K562 (cell line): ENCODE measurements at regions not wholly inside any gene's neighbourhood (a gene's known extent, or its start where the extent isn't known, plus 50 kb on each side); places are given as distances from the start of the nearest gene placed in this dataset.

Experiments
- ATAC-seq: fragments of 200-7000 bp; cut with Tn5 transposase; 3 replicates; pipeline ENCODE4 v1.9.1; 2020; ENCODE audit warnings: moderate library complexity
- BruUV-seq: library from RNA; stranded (reverse); fragments of 400-500 nt; replicated peaks from 2 replicates; lab custom pipeline; 2021; lab: Mats Ljungman, UMichigan
- CTCF ChIA-PET: fragments of 300-600 bp; formaldehyde crosslinking; extraction: SDS; loops from one replicate; lab custom pipeline; 2021; ENCODE audit warnings: low intra/inter-chr PET ratio; lab: Yijun Ruan, JAX
- POLR2A ChIA-PET: fragments of 300-600, 350-650 bp; sonication (Branson Sonifier 250); formaldehyde crosslinking; extraction: SDS; loops from one replicate; lab custom pipeline; 2021; ENCODE audit warnings: antibody characterized with exemption, inconsistent platforms; lab: Yijun Ruan, JAX
- DNase-seq, 4 experiments: peaks; one replicate each; pipeline versions ENCODE4 v3.0.0 to v3.0.0-alpha.2; 2011 to 2018; ENCODE audit warnings: low spot score in 3 of 4, mixed read lengths in 3 of 4; ENCODE audit errors: extremely low read depth in 1 of 4
- FAIRE-seq: peaks from 2 replicates; lab custom pipeline; 2011; peaks lifted over from hg19 to GRCh38; lab: Jason Lieb, UNC
- H2AFZ ChIP-seq: 2 replicates; pipeline ENCODE4 v1.6.0; 2011; ENCODE audit warnings: low read depth, low read length, control low read depth, inconsistent platforms
- H3K27ac ChIP-seq: fragments of 200-600 bp; 3 replicates; pipeline ENCODE4 v1.8.0; 2011; ENCODE audit warnings: low read depth, mild to moderate bottlenecking, control low read depth, inconsistent platforms, low read length, moderate library complexity, mixed read lengths; ENCODE audit errors: extremely low read depth
- H3K27me3 ChIP-seq, 2 experiments: fragments of 300-600 bp in 1 of 2; 2 replicates in 1 of 2; 3 replicates in 1 of 2; pipeline versions ENCODE4 v1.6.0 to v1.8.0; 2011; ENCODE audit warnings: inconsistent platforms in 2 of 2, low read length in 2 of 2, mild to moderate bottlenecking in 1 of 2, mixed read lengths in 1 of 2, moderate library complexity in 1 of 2; ENCODE audit not compliant: control insufficient read depth in 2 of 2, insufficient read depth in 2 of 2
- H3K36me3 ChIP-seq: fragments of 300-600 bp; 3 replicates; pipeline ENCODE4 v1.8.0; 2011; ENCODE audit warnings: mild to moderate bottlenecking, low read length, inconsistent platforms; ENCODE audit not compliant: control insufficient read depth, insufficient read depth
- H3K4me1 ChIP-seq, 2 experiments: fragments of 200-600 bp in 1 of 2; replicated peaks in 1 of 2; 2 replicates in 1 of 2; 3 replicates in 1 of 2; pipeline versions ENCODE4 v1.5.1 to v1.8.0; 2011; ENCODE audit warnings: inconsistent platforms in 2 of 2, low read length in 2 of 2, mild to moderate bottlenecking in 1 of 2, mixed read lengths in 1 of 2, moderate library complexity in 1 of 2; ENCODE audit not compliant: control insufficient read depth in 2 of 2, insufficient read depth in 2 of 2
- H3K4me2 ChIP-seq: 2 replicates; pipeline ENCODE4 v1.6.1; 2011; ENCODE audit warnings: low read length, control low read depth, inconsistent platforms, mixed read lengths; ENCODE audit not compliant: insufficient read depth
- H3K4me3 ChIP-seq: fragments of 200-600 bp; sonication (generic), shearing (Covaris generic); 2 replicates; pipeline ENCODE4 v1.5.1; 2016; ENCODE audit warnings: control low read depth, inconsistent platforms
- H3K79me2 ChIP-seq: fragments of 200-600 bp; 3 replicates; pipeline ENCODE4 v1.8.0; 2011; ENCODE audit warnings: low read length, inconsistent platforms; ENCODE audit not compliant: control insufficient read depth, insufficient read depth
- H3K9ac ChIP-seq, 2 experiments: 2 replicates each; pipeline versions ENCODE4 v1.6.0 to v1.6.1; 2011; ENCODE audit warnings: low read depth in 2 of 2, low read length in 2 of 2, control low read depth in 1 of 2, inconsistent platforms in 1 of 2, mild to moderate bottlenecking in 1 of 2, mixed read lengths in 1 of 2; ENCODE audit not compliant: insufficient read depth in 1 of 2
- H3K9me1 ChIP-seq: one replicate; pipeline ENCODE4 v1.6.0; 2011; ENCODE audit warnings: inconsistent platforms, mild to moderate bottlenecking, low read length, moderate library complexity; ENCODE audit not compliant: control insufficient read depth, insufficient read depth
- H3K9me3 ChIP-seq: replicated peaks from 2 replicates; pipeline ENCODE4 v1.5.1; 2011; ENCODE audit warnings: low read depth, low read length, inconsistent platforms; ENCODE audit not compliant: control insufficient read depth, insufficient read depth
- H4K20me1 ChIP-seq: replicated peaks from 2 replicates; pipeline ENCODE4 v1.6.1; 2011; ENCODE audit warnings: low read length, inconsistent platforms, mixed read lengths; ENCODE audit not compliant: control insufficient read depth, insufficient read depth
- GABPA ChIP-seq: fragments of 200-800 bp; sonication (Bioruptor generic); conservative IDR thresholded peaks from 2 replicates; pipeline ENCODE4 v1.6.1; 2016; ENCODE audit warnings: low read depth, missing genetic modification characterization, missing compliant biosample characterization
- KDM1A ChIP-seq, 2 experiments: fragments of 450-650 bp; IDR thresholded peaks; 2 replicates each; pipeline ENCODE4 v1.6.1; 2016; ENCODE audit warnings: mild to moderate bottlenecking in 2 of 2
- PHB ChIP-seq: fragments of 250-450 bp; sonication (Bioruptor Pico); IDR thresholded peaks from 2 replicates; pipeline ENCODE4 v1.5.0; 2021
- ZFP36 ChIP-seq: fragments of 150-350 bp; IDR thresholded peaks from 2 replicates; pipeline ENCODE4 v1.6.1; 2018; ENCODE audit warnings: low read length, low read depth; ENCODE audit not compliant: partially characterized antibody
- ZNF408 ChIP-seq: fragments of 250-450 bp; sonication (Bioruptor Pico); IDR thresholded peaks from 2 replicates; pipeline ENCODE4 v1.4.0; 2020; ENCODE audit warnings: low read depth, mild to moderate bottlenecking, moderate library complexity
- ZNF57 ChIP-seq: fragments of 450-650 bp; formaldehyde crosslinking; IDR thresholded peaks from 2 replicates; pipeline ENCODE4 v1.4.0; 2020; ENCODE audit warnings: mild to moderate bottlenecking, moderate library complexity
- ZNF707 ChIP-seq: fragments of 250-450 bp; sonication (Bioruptor Pico); conservative IDR thresholded peaks from 2 replicates; pipeline ENCODE4 v1.8.0; 2022; ENCODE audit warnings: inconsistent platforms, mild to moderate bottlenecking, moderate library complexity
- WGBS: fragments of 100-300 bp; shearing (Covaris generic); methylation state at CpG from one replicate; pipeline ENCODE4 v1.1.6; 2016; ENCODE audit warnings: low coverage, mixed read lengths; ENCODE audit not compliant: insufficient coverage; ENCODE audit errors: missing lambda C conversion rate; 5-methylcytosine and 5-hydroxymethylcytosine counted together
- in situ Hi-C: fragments of 300-500 bp; cut with MboI; formaldehyde crosslinking; loops from 4 replicates; pipeline ENCODE4 v1.15.0; 2018; ENCODE audit warnings: inconsistent platforms, mixed read lengths
- intact Hi-C: fragments of 100-400 bp; cut with micrococcal nuclease; formaldehyde crosslinking; loops from 2 replicates; pipeline ENCODE4 v1.14.2; 2022
- TF ChIP-seq, protein P1 (sequence below), 2 experiments: fragments of 450-650 bp; IDR thresholded peaks; 2 replicates each; pipeline ENCODE4 v1.6.1; 2016; ENCODE audit warnings: mild to moderate bottlenecking in 2 of 2, borderline replicate concordance in 1 of 2, low read depth in 1 of 2, moderate library complexity in 1 of 2
- TF ChIP-seq, protein P2 (sequence below): fragments of 250-450 bp; sonication (Bioruptor Pico); IDR thresholded peaks from 2 replicates; pipeline ENCODE4 v1.8.0; 2022; ENCODE audit warnings: moderate library complexity, mild to moderate bottlenecking, inconsistent platforms
- TF ChIP-seq, protein P3 (sequence below): sonication (generic); formaldehyde crosslinking; IDR thresholded peaks from 2 replicates; pipeline ENCODE4 v1.5.0; 2020; ENCODE audit warnings: missing genetic modification reagents

- TF ChIP-seq, protein P1, sequence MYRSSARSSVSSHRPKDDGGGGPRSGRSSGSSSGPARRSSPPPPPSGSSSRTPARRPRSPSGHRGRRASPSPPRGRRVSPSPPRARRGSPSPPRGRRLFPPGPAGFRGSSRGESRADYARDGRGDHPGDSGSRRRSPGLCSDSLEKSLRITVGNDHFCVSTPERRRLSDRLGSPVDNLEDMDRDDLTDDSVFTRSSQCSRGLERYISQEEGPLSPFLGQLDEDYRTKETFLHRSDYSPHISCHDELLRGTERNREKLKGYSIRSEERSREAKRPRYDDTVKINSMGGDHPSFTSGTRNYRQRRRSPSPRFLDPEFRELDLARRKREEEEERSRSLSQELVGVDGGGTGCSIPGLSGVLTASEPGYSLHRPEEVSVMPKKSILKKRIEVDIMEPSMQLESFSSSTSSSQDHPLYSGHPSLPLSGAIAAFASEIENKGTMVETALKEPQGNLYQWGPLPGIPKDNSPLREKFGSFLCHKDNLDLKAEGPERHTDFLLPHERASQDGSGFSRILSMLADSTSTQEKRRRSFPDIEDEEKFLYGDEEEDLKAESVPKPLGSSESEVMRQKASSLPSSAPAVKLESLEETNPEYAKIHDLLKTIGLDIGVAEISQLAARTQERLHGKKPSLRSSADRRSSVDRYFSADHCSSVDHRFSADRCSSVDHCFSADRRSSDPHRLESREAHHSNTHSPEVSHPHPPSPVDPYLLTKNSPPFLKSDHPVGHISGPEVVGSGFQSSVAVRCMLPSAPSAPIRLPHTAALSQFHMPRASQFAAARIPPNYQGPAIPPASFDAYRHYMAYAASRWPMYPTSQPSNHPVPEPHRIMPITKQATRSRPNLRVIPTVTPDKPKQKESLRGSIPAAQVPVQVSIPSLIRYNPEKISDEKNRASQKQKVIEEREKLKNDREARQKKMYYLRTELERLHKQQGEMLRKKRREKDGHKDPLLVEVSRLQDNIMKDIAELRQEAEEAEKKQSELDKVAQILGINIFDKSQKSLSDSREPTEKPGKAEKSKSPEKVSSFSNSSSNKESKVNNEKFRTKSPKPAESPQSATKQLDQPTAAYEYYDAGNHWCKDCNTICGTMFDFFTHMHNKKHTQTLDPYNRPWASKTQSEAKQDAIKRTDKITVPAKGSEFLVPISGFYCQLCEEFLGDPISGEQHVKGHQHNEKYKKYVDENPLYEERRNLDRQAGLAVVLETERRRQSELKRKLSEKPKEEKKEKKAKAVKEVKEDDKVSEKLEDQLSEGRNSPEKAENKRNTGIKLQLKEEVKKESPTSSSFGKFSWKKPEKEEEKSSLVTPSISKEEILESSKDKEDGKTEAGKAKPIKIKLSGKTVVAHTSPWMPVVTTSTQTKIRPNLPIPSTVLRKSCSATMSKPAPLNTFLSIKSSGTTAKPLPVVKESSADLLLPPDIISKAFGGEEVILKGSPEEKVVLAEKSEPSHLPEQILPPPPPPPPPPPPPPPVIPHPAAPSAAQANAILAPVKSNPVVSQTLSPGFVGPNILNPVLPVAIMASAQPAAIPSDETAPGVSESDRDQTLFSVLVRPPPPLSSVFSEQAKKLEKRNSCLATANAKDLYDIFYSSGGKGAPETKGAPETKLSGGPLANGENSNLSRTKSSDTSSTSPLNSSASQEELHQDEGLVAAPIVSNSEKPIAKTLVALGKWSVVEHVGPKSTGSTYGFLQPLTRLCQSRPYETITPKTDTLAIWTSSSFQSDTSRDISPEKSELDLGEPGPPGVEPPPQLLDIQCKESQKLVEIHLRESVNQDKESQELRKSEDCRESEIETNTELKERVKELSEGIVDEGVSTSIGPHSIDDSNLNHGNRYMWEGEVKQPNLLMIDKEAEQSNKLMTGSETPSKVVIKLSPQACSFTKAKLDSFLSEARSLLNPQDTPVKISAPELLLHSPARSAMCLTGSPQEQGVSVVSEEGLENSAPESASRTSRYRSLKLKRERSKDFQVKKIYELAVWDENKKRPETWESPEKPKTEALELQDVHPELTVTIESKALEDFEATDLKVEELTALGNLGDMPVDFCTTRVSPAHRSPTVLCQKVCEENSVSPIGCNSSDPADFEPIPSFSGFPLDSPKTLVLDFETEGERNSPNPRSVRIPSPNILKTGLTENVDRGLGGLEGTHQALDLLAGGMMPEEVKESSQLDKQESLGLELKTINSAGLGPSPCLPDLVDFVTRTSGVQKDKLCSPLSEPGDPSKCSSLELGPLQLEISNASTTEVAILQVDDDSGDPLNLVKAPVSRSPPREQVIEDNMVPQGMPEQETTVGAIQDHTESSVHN (IDR thresholded peaks at IDR 0.05; ENCODE audit: borderline replicate concordance in 1 of 2, low read depth in 1 of 2): no peak
These were observed 384.0 kb downstream of the PLK2 start (continued) for GRCh38 chr5:58075907-58076306.

- no peaks in the 10 kb centered on the region; the same call in 1 of the 2 replicates for H3K9me3 ChIP-seq
- H3K4me1 ChIP-seq: no peaks in the 10 kb centered on the region
- FAIRE-seq (no peak), ATAC-seq (no peak), DNase-seq (no peak)
- intact Hi-C loops: loop anchor here (10.0 kb wide), 1 partner anchor 120 kb away; no protein-coding TSS in a partner anchor
- no peaks in the 10 kb centered on the region for H3K79me2 ChIP-seq
- no peak overlapping the region for H3K4me2 ChIP-seq
- no peak for TF ChIP-seq ZNF57 (CRISPR knock-in tag)
- no peak for TF ChIP-seq GABPA
- TF ChIP-seq, protein P2, sequence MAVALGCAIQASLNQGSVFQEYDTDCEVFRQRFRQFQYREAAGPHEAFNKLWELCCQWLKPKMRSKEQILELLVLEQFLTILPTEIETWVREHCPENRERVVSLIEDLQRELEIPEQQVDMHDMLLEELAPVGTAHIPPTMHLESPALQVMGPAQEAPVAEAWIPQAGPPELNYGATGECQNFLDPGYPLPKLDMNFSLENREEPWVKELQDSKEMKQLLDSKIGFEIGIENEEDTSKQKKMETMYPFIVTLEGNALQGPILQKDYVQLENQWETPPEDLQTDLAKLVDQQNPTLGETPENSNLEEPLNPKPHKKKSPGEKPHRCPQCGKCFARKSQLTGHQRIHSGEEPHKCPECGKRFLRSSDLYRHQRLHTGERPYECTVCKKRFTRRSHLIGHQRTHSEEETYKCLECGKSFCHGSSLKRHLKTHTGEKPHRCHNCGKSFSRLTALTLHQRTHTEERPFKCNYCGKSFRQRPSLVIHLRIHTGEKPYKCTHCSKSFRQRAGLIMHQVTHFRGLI: no peak
- TF ChIP-seq ZNF707 (CRISPR knock-in tag): no peak
- no peak for TF ChIP-seq ZFP36
- TF ChIP-seq, protein P3, sequence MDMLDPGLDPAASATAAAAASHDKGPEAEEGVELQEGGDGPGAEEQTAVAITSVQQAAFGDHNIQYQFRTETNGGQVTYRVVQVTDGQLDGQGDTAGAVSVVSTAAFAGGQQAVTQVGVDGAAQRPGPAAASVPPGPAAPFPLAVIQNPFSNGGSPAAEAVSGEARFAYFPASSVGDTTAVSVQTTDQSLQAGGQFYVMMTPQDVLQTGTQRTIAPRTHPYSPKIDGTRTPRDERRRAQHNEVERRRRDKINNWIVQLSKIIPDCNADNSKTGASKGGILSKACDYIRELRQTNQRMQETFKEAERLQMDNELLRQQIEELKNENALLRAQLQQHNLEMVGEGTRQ (CRISPR knock-in tag): no peak
- TF ChIP-seq PHB (CRISPR knock-in tag): no peak
- TF ChIP-seq KDM1A (IDR thresholded peaks at IDR 0.05): no peak
- TF ChIP-seq ZNF408 (CRISPR knock-in tag): no peak
- H3K9ac ChIP-seq: no peak overlapping the region
- H3K36me3 ChIP-seq: no peaks in the 10 kb centered on the region
- H4K20me1 ChIP-seq: no peaks in the 10 kb centered on the region
- no peaks in the 10 kb centered on the region for H3K27me3 ChIP-seq
- in situ Hi-C loops: no loop called here
- POLR2A ChIA-PET: no interaction called here
- CTCF ChIA-PET: no interaction called here
- BruUV-seq: no TSS peak
- no peak overlapping the region for H3K27ac ChIP-seq
- no peak overlapping the region for H2AFZ ChIP-seq
- 26% methylated on average over 7 of the region's 7 CpGs for WGBS
- no peak overlapping the region for H3K4me3 ChIP-seq
- no peaks in the 10 kb centered on the region for H3K9me1 ChIP-seq
These were observed 385.2 kb downstream of the PLK2 start for GRCh38 chr5:58074717-58075116.
